ENCODE measurements at regions not wholly inside any gene's neighbourhood (a gene's known extent, or its start where the extent isn't known, plus 50 kb on each side); places are given as distances from the start of the nearest gene placed in this dataset.

GRCh38 chr6:103036846-103037245, 1643.3 kb downstream of the GRIK2 start:
- CTCF ChIA-PET: interaction anchor here (0.7 kb wide), 1 partner anchor 184 kb away, joined by 3 read pairs; no protein-coding TSS in a partner anchor
- H2AFZ ChIP-seq (ENCODE audit: low read depth): no peak overlapping the region
- H3K9me3 ChIP-seq: no peaks in the 10 kb centered on the region
- H3K4me2 ChIP-seq: no peak overlapping the region
- no peak overlapping the region for H3K9ac ChIP-seq
- TF ChIP-seq TCF12 (IDR thresholded peaks at IDR 0.05) (no peak), FOXM1 (IDR thresholded peaks at IDR 0.05; ENCODE audit: low read depth) (no peak), SIN3A (IDR thresholded peaks at IDR 0.05; ENCODE audit: borderline replicate concordance, low read depth, low read length) (no peak), RXRA (IDR thresholded peaks at IDR 0.05; ENCODE audit: borderline replicate concordance, low read depth) (no peak), USF1 (IDR thresholded peaks at IDR 0.05; ENCODE audit: borderline replicate concordance, low read depth) (no peak), MAX (IDR thresholded peaks at IDR 0.05; ENCODE audit: low read depth) (no peak), JUND (IDR thresholded peaks at IDR 0.05) (no peak), TAF1 (IDR thresholded peaks at IDR 0.05; ENCODE audit: borderline replicate concordance, low read depth, low read length) (no peak), MXI1 (IDR thresholded peaks at IDR 0.05; ENCODE audit: low read depth, low read length) (no peak), EP300 (IDR thresholded peaks at IDR 0.05; ENCODE audit: borderline replicate concordance in 1 of 2, low read depth in 1 of 2, low read length in 1 of 2) (no peak), RAD21 (IDR thresholded peaks at IDR 0.05; ENCODE audit: low read length) (no peak), RFX5 (IDR thresholded peaks at IDR 0.05; ENCODE audit: low read length) (no peak), SMC3 (IDR thresholded peaks at IDR 0.05; ENCODE audit: low read depth, low read length) (no peak), RCOR1 (IDR thresholded peaks at IDR 0.05; ENCODE audit: low read length) (no peak), CTCF (IDR thresholded peaks at IDR 0.05) (no peak), MEF2A (IDR thresholded peaks at IDR 0.05; ENCODE audit: borderline replicate concordance, low read depth) (no peak), GATA2 (CRISPR knock-in tag; IDR thresholded peaks at IDR 0.05) (no peak)
- no peaks in the 10 kb centered on the region for H3K27me3 ChIP-seq (ENCODE audit: insufficient read depth)
- no peaks in the 10 kb centered on the region for H3K36me3 ChIP-seq (replicated peaks in 1 of 2; ENCODE audit: control insufficient read depth in 1 of 2, insufficient read depth in 2 of 2, low read length in 1 of 2)
- no peak overlapping the region for H3K27ac ChIP-seq (ENCODE audit: low read depth in 2 of 2, low read length in 1 of 2)
- WGBS (ENCODE audit: low lambda C conversion rate): 83% methylated on average over 1 of the region's 2 CpGs
- no peaks in the 10 kb centered on the region for H4K20me1 ChIP-seq (ENCODE audit: insufficient read depth)
- POLR2A ChIA-PET: no interaction called here
- no peaks in the 10 kb centered on the region for H3K9me2 ChIP-seq
- no peaks in the 10 kb centered on the region for H3F3A ChIP-seq (replicated peaks; ENCODE audit: insufficient read depth)
- H3K4me1 ChIP-seq (ENCODE audit: control insufficient read depth in 1 of 2, insufficient read depth in 2 of 2, low read depth in 1 of 2, low read length in 1 of 2): no peaks in the 10 kb centered on the region
- DNase-seq: no peak
- no peaks in the 10 kb centered on the region for H3K79me2 ChIP-seq (ENCODE audit: insufficient read depth)
- H3K4me3 ChIP-seq (ENCODE audit: low read depth in 2 of 2, low read length in 1 of 2): no peak overlapping the region
